Astrocyte (in vitro differentiated cells and primary cell): ENCODE measurements at regions not wholly inside any gene's neighbourhood (a gene's known extent, or its start where the extent isn't known, plus 50 kb on each side); places are given as distances from the start of the nearest gene placed in this dataset.
A peak's percentile ranks its signal among the peaks of the same experiment; 100 is the strongest.
"Not testable (repeated sequence)": the region's sequence is repeated elsewhere in the genome, so short reads cannot be mapped to it uniquely, and the experiment has no call there.

ENCODE experiments used
- DNase-seq: peaks from one replicate; pipeline ENCODE4 v3.0.0-alpha.2; 2010; ENCODE audit warnings: low read depth
- FAIRE-seq: peaks from 2 replicates; lab custom pipeline; 2011; peaks lifted over from hg19 to GRCh38; lab: Jason Lieb, UNC
- H2AFZ ChIP-seq: 2 replicates; pipeline ENCODE4 v1.6.0; 2012; ENCODE audit warnings: low read depth, low read length, inconsistent platforms
- H3K27ac ChIP-seq: 2 replicates; pipeline ENCODE4 v1.5.1; 2011; ENCODE audit warnings: low read depth, low read length, inconsistent platforms
- H3K27me3 ChIP-seq: 2 replicates; pipeline ENCODE4 v1.6.0; 2011; ENCODE audit warnings: low read length, inconsistent platforms; ENCODE audit not compliant: insufficient read depth
- H3K36me3 ChIP-seq: 2 replicates; pipeline ENCODE4 v1.5.1; 2011; ENCODE audit warnings: low read length, inconsistent platforms; ENCODE audit not compliant: insufficient read depth
- H3K4me1 ChIP-seq: 2 replicates; pipeline ENCODE4 v1.5.1; 2011; ENCODE audit warnings: low read length, inconsistent platforms; ENCODE audit not compliant: insufficient read depth
- H3K4me2 ChIP-seq: 2 replicates; pipeline ENCODE4 v1.6.0; 2012; ENCODE audit warnings: low read length, inconsistent platforms
- H3K4me3 ChIP-seq: 2 replicates; pipeline ENCODE4 v1.5.1; 2011; ENCODE audit warnings: low read depth, mild to moderate bottlenecking, low read length, inconsistent platforms; ENCODE audit not compliant: insufficient read depth
- H3K79me2 ChIP-seq: 2 replicates; pipeline ENCODE4 v1.6.0; 2012; ENCODE audit warnings: mild to moderate bottlenecking, low read length, inconsistent platforms; ENCODE audit not compliant: insufficient read depth
- H3K9ac ChIP-seq: 2 replicates; pipeline ENCODE4 v1.6.0; 2012; ENCODE audit warnings: mild to moderate bottlenecking, low read length, inconsistent platforms
- H3K9me3 ChIP-seq: 2 replicates; pipeline ENCODE4 v1.5.1; 2012; ENCODE audit warnings: low read depth, mild to moderate bottlenecking, low read length, inconsistent platforms; ENCODE audit not compliant: insufficient read depth
- H4K20me1 ChIP-seq: 2 replicates; pipeline ENCODE4 v1.6.0; 2012; ENCODE audit warnings: low read length, inconsistent platforms; ENCODE audit not compliant: insufficient read depth
- H3K27ac Mint-ChIP-seq: one replicate; pipeline ENCODE4 v1.8.0; 2021; ENCODE audit warnings: mild to moderate bottlenecking, mixed read lengths; ENCODE audit not compliant: unreplicated experiment
- H3K27me3 Mint-ChIP-seq: one replicate; pipeline ENCODE4 v1.8.0; 2021; ENCODE audit warnings: low read depth, mixed read lengths; ENCODE audit not compliant: unreplicated experiment
- H3K36me3 Mint-ChIP-seq: one replicate; pipeline ENCODE4 v1.8.0; 2021; ENCODE audit warnings: low read depth, mixed read lengths; ENCODE audit not compliant: unreplicated experiment
- H3K4me1 Mint-ChIP-seq: one replicate; pipeline ENCODE4 v1.8.0; 2021; ENCODE audit warnings: low read depth, mixed read lengths; ENCODE audit not compliant: unreplicated experiment
- H3K4me3 Mint-ChIP-seq: one replicate; pipeline ENCODE4 v1.8.0; 2021; ENCODE audit warnings: mild to moderate bottlenecking, moderate library complexity, mixed read lengths; ENCODE audit not compliant: unreplicated experiment
- H3K9me3 Mint-ChIP-seq: one replicate; pipeline ENCODE4 v1.8.0; 2021; ENCODE audit warnings: mild to moderate bottlenecking, mixed read lengths; ENCODE audit not compliant: unreplicated experiment
- CTCF ChIP-seq: IDR thresholded peaks from 2 replicates; pipeline ENCODE4 v1.5.1; 2011; ENCODE audit warnings: low read depth, mild to moderate bottlenecking, inconsistent platforms, low read length, moderate library complexity; ENCODE audit not compliant: insufficient read depth
- EZH2 ChIP-seq: IDR thresholded peaks from 2 replicates; pipeline ENCODE4 v1.6.1; 2012; ENCODE audit warnings: mild to moderate bottlenecking, low read length, inconsistent platforms; ENCODE audit not compliant: insufficient read depth

- no peak overlapping the region for H3K4me3 ChIP-seq
- H3K4me2 ChIP-seq: peak overlapping the region; percentile 40
- Mint-ChIP-seq H3K36me3 (no peaks in the 10 kb centered on the region), H3K27ac (no peak overlapping the region), H3K4me3 (no peak overlapping the region), H3K9me3 (no peaks in the 10 kb centered on the region), H3K4me1 (peaks cover 4% of the 10 kb centered on the region), H3K27me3 (no peaks in the 10 kb centered on the region)
- H4K20me1 ChIP-seq: no peaks in the 10 kb centered on the region
- H3K79me2 ChIP-seq: no peaks in the 10 kb centered on the region
- DNase-seq (no peak), FAIRE-seq (no peak)
- H3K27me3 ChIP-seq: no peaks in the 10 kb centered on the region
- peaks cover 4% of the 10 kb centered on the region for H3K4me1 ChIP-seq
- H3K9ac ChIP-seq: no peak overlapping the region
- no peak for TF ChIP-seq CTCF
- TF ChIP-seq EZH2: no peak
- no peak overlapping the region for H2AFZ ChIP-seq
- no peaks in the 10 kb centered on the region for H3K9me3 ChIP-seq
- H3K36me3 ChIP-seq: no peaks in the 10 kb centered on the region
- H3K27ac ChIP-seq: peak overlapping the region; percentile 26
Measured at GRCh38 chr2:67131257-67131609, 265.9 kb upstream of the ETAA1 start.

- not testable (repeated sequence) for FAIRE-seq
Measured at GRCh38 chr2:67132441-67132940, 264.6 kb upstream of the ETAA1 start.

GRCh38 chr2:67135208-67135607 is 261.9 kb upstream of the ETAA1 start:
- no peaks in the 10 kb centered on the region for H3K9me3 Mint-ChIP-seq
- H3K79me2 ChIP-seq: no peaks in the 10 kb centered on the region
- no peaks in the 10 kb centered on the region for H3K36me3 Mint-ChIP-seq
- H2AFZ ChIP-seq: no peak overlapping the region
- FAIRE-seq (no peak), DNase-seq (no peak)
- H3K27ac ChIP-seq: no peak overlapping the region
- TF ChIP-seq CTCF (no peak), EZH2 (no peak)
- peaks cover 3% of the 10 kb centered on the region for H3K4me1 ChIP-seq
- H3K4me3 ChIP-seq: no peak overlapping the region
- H3K4me2 ChIP-seq: no peak overlapping the region
- no peaks in the 10 kb centered on the region for H4K20me1 ChIP-seq
- no peak overlapping the region for H3K9ac ChIP-seq
- no peaks in the 10 kb centered on the region for H3K27me3 ChIP-seq
- peaks cover 4% of the 10 kb centered on the region for H3K4me1 Mint-ChIP-seq
- H3K27ac Mint-ChIP-seq: no peak overlapping the region
- no peaks in the 10 kb centered on the region for H3K27me3 Mint-ChIP-seq
- no peaks in the 10 kb centered on the region for H3K9me3 ChIP-seq
- H3K4me3 Mint-ChIP-seq: no peak overlapping the region
- no peaks in the 10 kb centered on the region for H3K36me3 ChIP-seq

More at GRCh38 chr2:67132441-67132940, 264.6 kb upstream of the ETAA1 start:
- not testable (repeated sequence) for H3K4me3 Mint-ChIP-seq, H3K36me3 ChIP-seq, H3K4me1 Mint-ChIP-seq, H3K27me3 ChIP-seq, H3K36me3 Mint-ChIP-seq, H3K4me3 ChIP-seq, H3K4me1 ChIP-seq, H3K27ac Mint-ChIP-seq, H3K79me2 ChIP-seq, H3K27me3 Mint-ChIP-seq, H3K27ac ChIP-seq, H3K9me3 Mint-ChIP-seq, H3K9me3 ChIP-seq, H4K20me1 ChIP-seq, H3K4me2 ChIP-seq, H3K9ac ChIP-seq, H2AFZ ChIP-seq
- peak; percentile 46 for DNase-seq
